HG03520 (cell line): ENCODE measurements at regions not wholly inside any gene's neighbourhood (a gene's known extent, or its start where the extent isn't known, plus 50 kb on each side); places are given as distances from the start of the nearest gene placed in this dataset.

Experiments
- ATAC-seq: cut with Tn5 transposase; IDR thresholded peaks from one replicate; pipeline ENCODE4 v1.9.1; 2021; ENCODE audit warnings: mild to moderate bottlenecking, moderate library complexity; ENCODE audit not compliant: unreplicated experiment

GRCh38 chrX:38886112-38886511 is 84.9 kb downstream of the MID1IP1 start:
- no peak for ATAC-seq

DNA sequence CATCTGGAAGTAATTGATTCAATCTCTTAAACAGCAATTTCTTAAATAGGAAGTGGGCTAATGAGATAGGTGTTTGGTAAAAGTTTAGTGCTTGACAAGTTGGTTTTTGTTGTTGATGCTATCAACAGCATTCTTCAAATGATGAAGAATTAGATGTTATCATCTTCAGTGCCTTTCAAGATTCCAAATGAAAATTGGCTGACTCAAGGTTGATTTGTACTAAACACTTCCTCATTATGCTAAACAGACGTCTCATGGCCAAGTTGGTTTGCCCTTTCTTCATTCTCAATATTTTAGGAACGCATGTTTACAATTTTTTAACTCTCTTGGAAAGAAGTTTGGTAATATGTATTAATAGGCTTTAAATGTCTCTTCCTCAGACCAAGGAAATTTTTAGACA is 86.0 kb downstream of the MID1IP1 start:
- ATAC-seq = no peak

DNA sequence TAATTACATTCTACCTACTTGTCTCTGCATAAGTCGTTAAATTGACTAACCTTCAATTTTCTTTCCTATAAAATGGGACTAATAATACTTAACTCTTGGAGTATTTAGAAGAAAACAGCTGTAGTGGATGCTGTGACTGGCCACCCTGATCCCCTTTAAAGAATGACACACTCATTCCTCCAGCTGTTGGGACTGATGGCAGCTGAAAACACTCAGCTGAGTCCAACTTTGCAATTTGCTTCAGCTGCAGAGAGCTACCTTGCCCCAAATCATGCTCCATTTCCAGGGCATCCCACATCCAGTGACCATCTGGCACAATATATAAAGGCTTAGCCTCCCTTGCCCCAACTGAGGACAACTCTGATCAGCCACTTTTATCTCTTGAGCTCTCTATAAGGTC is 89.1 kb downstream of the MID1IP1 start:
- ATAC-seq = no peak

GRCh38 chrX:38890963-38891362 is 89.7 kb downstream of the MID1IP1 start:
- no peak for ATAC-seq

DNA sequence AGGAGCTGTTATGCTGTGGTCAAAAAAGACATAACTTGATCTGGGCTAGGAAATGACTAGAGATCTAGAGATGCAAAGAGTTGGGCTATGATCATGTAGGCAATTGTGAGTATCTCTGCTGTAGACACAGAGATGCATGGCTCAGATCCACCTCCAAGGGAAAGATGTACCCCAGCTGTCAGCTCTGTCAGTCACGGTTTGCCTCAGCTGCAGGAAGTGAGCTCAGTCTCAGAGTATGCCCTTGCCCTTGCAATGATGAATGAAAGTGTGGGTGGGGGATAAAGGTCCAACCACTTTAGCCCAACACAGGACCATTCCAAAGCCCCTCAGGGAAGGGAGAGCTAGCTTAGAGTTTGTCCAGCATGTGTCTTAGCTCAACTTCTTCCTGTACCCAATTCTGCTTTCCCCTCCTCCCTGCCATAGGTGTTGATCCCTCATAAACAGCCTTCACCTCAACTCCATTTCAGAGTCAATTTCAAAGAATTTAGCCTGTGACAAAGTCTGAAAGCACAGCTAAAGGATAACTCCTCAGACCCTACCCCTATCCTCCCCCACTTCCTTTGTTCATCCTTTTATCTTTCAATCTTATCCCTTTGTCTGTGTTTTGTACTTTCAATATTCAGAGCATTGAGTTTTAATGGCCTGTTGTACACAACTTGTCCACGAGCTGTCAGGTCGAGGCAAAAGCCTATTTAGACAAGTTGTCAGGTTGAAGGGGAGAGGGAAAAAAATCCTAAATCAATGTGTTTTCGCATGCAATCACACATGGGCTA is 90.6 kb downstream of the MID1IP1 start:
- ATAC-seq = peak; percentile 87

DNA sequence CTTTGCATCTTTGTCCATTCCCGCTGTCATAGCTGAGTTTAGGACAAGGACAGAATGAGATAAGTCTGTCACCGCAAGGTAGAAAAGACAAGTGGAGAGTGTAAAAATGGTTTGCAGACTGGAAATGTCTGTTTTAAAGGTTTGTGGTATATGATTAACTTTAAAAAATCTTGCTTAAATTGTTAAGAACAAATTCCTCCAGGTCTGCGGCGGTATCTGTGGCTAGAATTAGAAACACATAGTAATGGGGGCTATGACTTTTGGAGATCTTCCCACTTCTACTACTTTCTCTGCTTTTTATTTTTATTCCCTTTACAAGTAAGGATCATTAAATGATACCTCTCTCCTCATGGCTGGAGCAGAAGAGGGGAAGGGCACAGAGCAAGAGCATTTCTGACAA is 92.2 kb downstream of the MID1IP1 start:
- no peak for ATAC-seq

DNA sequence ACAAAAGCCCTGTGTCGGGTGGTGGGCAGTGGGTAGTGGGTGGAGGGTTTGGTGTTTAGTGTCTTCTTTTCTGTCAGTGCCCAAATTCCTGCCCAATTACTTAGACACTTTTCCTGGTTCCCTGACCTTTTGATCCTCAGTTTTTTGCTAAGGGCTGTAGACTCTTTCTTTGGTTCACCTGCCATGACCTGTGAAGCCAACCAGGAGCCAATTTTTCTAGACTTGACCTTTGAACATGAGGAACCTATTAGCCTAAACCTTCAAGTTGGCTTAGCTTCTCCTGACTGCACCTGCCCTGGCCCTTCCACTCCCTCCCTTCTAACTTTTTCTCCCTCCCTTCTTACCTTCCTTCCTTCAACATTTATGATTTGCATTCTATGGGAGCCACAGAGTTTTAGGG is 94.5 kb downstream of the MID1IP1 start:
- no peak for ATAC-seq

DNA sequence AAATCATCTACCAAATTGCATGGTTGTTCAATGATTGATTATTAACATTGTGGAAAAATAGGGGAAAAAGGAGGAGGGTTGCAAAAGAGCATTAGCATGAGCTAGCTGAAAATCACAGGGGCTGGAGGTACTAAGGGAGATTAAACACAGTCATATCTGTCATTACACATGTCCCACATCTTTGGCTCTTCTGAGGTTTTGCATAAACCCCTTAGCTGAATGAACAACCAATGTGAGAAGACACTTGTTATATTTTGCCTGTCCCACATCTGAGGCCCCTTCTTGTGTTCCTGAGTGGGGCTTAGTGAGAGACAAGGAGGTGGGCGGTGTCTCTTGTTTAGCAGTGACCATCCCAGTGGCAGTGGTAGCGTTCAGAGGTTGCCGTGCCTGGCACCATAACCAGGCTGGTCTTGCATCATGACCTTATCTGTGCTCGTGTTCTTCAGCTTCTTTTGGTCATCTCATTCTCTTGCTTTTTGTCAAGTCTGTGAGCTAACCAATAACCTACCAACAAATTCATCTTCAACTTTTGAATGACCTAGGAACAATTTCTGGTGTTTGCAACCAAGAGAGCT is 95.6 kb downstream of the MID1IP1 start:
- ATAC-seq = no peak

GRCh38 chrX:38898261-38898660 is 97.0 kb downstream of the MID1IP1 start:
- no peak for ATAC-seq

GRCh38 chrX:38899650-38900049 is 98.4 kb downstream of the MID1IP1 start:
- ATAC-seq = no peak

GRCh38 chrX:38900719-38901118 is 99.5 kb downstream of the MID1IP1 start:
- no peak for ATAC-seq

GRCh38 chrX:38902972-38903492 is 101.8 kb downstream of the MID1IP1 start:
- ATAC-seq = no peak

DNA sequence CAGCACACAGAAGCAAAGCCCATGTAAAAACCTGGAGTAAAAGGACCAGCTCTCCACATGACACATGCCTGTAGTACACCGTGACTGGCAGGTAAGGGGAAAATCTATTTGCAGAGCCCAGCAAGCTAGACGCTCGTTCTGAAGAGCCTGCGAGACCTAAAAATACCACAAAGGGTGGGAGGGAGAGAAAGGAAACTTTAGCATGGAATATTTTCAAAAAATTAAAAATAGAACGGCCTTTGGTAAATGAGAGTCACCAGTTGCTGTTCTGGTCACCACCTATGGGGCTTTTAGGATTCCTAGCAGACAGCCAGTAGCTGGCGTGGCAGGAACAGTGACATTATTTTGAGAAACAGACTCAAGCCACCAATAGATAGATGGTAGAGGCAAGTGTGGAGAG is 115.5 kb downstream of the MID1IP1 start:
- no peak for ATAC-seq

- ATAC-seq = no peak
Measured at GRCh38 chrX:38917954-38918353, 116.7 kb downstream of the MID1IP1 start.

GRCh38 chrX:38919202-38919601 is 117.9 kb downstream of the MID1IP1 start:
- no peak for ATAC-seq

DNA sequence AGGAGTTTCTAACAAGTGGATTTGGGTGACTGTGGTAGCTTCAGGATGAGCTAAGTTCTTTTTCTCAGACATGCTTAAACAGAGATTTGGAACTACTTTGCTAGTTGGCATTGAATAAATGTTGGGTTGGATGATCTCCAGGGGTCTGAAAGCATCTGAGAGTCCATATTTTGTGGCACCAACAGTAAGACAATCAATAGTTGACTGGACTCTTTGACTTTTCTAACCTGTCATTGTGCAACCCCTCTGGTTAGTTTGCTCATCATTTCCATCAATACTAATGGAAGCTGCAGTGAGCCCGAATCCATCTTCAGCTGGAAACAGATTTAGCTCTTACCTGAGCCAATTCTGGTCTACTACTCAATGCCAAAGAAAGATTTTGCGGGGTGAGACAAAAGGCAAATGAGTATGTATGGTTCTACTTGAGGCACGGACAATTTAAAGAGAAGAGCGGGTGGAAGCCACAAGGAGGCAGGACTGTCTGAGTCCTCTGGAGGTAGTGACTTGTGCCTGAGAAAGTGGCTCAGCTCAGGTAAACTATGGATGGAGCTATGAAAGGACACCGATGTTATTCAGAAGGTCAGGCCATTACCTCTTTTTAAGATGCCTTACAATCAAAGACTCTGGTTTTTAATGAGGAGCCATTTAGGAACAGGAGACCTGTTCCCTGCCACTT is 118.7 kb downstream of the MID1IP1 start:
- no peak for ATAC-seq

DNA sequence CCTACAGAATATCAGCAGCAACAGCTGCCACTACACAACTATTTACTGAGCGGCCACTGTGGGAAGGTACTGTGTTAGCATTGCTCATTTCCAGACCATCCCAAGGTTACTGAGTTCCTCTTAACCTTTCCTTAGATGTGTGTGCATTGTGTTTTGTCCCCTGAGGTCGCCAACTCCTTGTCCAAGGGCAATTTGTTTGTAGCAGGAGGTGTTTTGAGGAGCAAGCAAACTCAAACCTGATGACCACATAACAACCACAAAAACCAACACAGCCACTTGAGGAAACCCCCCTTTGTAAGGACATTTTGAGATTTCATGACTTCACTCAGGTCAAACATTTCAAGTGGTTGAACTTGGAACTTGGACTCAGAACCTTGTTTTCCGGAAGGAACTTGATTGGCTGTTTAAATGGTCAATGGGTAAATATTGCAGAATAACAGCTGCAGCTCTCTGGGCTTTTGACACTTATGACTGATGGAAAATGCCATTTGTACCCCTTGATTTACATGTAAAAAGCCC is 122.3 kb downstream of the MID1IP1 start:
- no peak for ATAC-seq

GRCh38 chrX:38927592-38927991 is 126.3 kb downstream of the MID1IP1 start:
- ATAC-seq = no peak

DNA sequence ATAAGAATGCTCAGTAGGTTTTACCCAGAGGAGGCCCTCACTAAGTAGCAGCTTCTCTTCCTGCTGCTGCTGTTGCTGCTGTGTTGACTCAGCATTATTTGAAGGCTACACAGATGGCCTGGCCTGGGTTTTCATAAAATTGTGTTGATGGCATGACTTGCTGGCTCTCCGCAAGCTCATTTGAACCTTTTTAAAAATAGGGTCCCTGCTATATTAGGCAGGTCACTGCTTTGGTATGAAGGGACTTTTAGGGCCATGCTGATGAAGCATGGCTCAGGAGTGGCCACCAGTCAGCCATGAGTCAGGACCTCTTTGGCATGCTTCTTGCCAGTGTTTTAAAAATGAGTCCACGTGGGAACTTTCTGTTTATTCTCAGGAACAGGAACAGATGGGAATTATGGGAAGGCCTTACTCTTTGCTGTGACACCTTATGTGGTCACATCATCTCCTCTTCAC is 128.7 kb downstream of the MID1IP1 start:
- no peak for ATAC-seq

- no peak for ATAC-seq
Measured at GRCh38 chrX:38930474-38930873, 129.2 kb downstream of the MID1IP1 start.

DNA sequence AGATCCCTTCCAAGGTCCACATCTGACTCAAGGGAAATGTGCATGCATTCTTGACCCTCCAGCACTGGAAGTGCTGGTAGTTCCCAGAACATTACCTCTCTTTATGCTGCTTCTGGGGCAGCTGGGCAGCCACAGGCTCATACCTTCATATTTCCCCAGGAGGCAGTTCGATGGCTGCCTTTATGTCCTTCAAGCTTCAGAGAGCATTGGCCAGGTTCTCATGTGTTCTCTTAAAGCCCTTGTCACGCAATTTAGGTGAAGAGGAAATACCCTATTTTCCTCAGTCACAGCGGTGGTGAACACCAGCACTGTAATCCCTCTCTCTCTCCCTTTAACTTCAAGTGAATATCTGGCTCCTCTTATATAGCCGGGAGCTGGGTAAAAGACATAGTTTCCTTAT is 134.3 kb downstream of the MID1IP1 start:
- ATAC-seq = no peak

- ATAC-seq = no peak
Measured at GRCh38 chrX:38937400-38937799, 136.1 kb downstream of the MID1IP1 start.
